ENCODE measurements at regions not wholly inside any gene's neighbourhood (a gene's known extent, or its start where the extent isn't known, plus 50 kb on each side); places are given as distances from the start of the nearest gene placed in this dataset.

- TF ChIP-seq POLR2A (IDR thresholded peaks at IDR 0.05) (no peak), CTCF (IDR thresholded peaks at IDR 0.05) (no peak)
Observed at GRCh38 chr11:122436188-122436555, 219.3 kb upstream of the UBASH3B start.

All from tibial nerve (tissue), 3 donors.